Suppressor macrophage (primary cell): ENCODE measurements at regions not wholly inside any gene's neighbourhood (a gene's known extent, or its start where the extent isn't known, plus 50 kb on each side); places are given as distances from the start of the nearest gene placed in this dataset.
"Not testable (repeated sequence)": the region's sequence is repeated elsewhere in the genome, so short reads cannot be mapped to it uniquely, and the experiment has no call there.

Source experiments
- DNase-seq, 4 experiments: peaks; one replicate each; pipeline ENCODE4 v3.0.0-alpha.2; 2020 to 2022

DNA sequence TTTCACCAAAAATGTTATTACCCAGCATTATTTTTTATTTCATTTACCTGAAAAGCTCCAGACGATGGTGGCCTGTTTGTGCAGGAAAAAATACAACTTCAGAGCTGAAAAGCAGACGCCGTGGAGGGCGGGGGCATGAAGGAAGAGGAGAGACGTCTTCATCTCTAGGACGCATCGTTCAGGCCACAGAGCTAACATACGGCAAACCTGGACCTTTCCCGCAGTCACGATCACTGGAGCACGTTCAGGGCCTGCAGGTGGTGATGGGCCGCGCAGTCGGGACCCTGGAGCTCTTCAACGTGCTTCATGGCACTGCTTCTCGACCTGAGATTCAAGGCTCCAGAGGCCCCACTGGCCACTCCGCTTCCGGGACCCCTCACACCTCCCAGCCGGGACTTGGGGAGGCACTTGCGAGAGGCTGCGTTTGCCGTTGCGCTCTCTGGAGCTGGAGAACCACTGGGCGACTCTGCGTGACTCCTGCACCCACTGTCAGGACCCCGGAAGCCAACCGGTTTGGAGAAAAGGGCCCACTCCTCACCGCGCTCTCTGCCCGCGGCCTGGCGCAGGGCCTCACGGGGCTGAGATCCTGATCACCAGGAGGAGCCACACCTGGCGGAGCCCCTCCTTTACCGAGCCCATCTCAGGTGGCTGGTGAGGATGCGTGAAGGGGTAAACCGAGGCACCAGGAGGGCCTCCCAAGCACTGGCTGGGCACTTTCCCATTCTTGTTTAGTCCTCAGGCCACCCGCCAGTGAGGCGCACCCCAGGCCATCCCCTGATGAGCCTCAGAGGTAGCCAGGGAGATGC is 164.4 kb upstream of the AFDN start:
- DNase-seq, result no peak

DNA sequence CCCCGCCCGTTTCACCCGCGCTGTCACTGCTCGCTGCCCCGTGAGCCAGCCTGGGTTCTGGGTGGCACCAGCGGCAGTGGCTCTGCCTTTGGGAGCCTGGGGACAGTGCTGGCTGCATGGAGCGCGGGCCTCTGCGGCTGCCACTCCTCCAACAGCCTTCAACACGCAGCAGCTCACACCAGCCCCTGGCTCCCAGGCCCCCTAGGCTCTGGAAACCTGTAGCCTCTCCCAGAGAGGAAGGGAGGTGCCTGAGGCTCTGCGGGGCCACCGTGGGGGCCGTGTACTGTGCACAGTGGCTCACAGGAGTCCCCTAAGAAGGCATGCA is 163.9 kb upstream of the AFDN start:
- DNase-seq, result no peak

DNA sequence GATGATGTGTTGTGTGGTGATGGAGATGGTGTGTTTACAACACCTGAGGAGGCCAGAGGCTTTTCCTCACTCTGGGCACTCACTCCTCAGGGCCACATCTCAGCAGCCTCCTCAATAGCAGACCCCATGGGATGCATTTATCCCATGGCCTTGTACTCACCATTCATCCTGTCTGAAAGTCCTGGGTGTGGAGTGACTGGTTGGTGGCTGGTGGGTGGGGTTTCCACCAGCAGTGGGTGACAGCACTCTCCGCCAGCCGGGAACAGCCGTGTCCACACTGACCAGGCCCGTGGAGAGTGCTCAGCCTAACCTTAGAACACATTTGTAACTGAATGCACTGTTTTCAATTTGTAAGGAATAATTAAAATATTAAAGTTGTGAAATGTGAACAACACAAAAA is 163.4 kb upstream of the AFDN start:
- no peak for DNase-seq

DNA sequence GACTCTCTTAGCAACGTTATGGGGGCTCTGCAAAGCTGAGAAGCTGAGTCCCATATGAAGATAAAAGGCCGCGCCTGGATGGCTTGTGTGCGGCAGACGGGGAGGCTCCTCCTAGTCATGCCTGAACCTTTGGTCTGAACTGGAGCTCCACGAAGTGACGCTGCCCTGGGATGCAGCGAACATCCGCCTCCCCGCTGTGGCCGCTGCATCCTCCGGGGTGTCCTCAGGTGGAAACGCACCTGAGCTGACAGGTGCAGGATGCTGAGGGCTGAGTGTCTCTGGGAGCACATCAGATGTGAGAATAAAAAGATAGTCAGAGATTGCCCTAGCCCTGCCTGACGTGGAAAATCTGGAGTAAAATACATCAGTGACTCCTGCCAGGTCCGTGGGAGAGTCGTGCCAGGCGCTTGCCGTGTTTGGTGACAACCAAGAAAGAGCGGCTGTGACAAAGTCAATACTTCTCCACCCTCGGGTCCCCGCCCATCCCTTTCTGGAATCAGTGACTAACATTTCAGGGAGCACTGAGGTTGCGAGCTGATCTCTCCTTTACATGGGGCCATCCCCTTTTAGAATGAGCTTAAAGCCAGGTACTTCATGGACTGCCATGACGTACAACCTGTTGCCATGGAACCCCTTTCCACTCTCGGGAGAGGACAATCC is 162.8 kb upstream of the AFDN start:
- no peak for DNase-seq

DNA sequence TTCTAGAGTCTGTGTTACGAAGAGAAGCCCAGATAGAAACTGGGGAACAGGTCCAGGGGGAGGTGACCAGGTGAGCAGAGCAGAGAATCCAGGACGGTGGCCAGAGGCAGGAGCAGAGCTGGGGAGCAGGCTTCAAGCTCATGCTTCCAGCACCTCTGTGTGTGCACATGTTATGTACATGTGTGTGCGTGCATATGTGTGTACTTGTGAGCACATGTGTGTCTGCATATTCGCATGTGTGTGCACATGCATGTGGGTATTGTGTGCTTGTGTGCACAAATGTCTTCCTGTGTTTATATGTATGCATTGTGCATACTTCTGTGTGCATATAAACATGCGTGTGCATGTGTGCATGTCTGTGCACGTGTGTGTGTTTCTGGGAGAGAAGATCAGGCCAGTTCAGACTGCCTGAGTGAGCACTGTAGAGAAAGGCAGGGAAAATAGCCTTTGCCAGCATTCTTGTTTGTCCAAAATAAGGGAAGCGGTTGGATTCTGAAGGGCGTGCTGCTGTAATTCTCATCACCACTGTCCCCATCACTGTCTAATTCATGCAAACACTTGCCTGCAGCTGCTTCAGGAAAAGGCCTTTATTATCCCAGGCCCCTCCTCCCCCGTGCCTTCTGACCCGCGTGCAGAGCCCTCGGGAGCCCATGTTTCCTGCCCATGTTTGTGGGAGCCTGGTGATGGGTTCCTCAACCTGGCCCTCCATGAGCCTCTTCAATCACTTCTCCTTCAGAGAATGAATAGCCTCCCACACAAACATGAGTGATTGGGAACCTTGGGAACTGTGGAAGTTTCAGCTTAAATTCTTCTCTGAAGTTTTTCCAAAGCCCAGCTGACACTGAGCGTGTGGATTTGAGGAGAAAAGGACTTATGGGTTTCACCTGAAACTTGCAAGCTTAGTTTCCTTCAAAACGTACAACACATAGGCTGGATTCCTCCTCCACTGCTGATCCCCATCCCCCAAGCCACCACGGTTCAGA is 161.7 kb upstream of the AFDN start:
- DNase-seq, result no peak

DNA sequence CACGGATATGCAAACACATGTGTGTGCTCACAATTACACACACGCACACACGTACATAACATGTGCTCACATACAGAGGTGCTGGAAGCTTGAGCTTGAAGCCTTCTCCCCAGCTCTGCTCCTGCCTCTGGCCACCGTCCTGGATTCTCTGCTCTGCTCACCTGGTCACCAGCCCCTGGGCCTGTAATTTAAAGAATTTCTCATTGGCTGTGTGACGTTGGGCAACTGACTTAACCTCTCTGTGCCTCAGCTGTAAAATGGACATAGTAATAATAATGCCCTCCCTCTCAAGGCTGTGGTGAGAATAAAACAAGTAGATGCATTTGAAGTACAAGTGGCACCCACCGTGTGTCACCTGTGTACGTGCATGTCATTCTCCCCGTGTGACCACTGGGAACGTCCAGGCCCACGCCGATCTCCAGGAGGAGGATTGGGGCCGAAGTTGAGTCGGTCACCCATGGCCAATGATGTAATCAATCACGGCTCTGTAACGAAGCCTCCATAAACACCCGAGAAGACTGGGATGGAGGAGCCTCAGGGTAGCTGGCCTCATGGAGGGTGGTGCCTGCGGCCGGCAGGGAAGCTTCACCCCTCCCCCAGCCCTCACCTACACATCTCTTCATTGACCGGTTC is 160.9 kb upstream of the AFDN start:
- DNase-seq, result no peak

DNA sequence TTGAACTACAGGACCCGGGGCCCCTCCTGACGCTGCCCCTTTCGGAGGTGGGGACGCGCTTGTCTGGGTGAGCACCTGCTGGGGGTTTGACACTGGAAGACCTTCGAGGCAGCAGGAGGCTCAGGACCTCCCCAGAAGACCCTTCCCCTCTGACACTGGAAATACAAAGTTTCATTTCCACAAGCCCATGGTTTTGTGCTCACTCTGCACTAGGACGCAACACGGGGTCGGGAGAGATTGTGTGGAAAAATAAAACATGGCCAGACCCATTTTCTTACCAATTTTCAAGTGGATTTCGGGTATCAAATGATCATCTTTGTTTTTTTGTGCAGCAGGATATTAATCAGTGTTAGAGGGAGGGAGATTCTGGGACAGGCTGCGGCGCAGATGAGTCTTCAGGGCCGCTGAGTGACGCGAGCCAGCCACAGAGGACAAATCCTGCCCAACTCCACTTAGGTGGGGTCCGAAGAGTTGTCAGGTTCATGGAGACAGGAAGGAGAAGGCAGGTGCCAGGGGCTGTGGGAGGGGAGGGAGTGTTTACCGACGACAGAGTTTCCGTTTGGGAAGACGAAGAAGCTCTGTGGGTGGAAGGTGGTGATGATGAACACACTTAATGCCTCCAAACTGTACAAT is 160.0 kb upstream of the AFDN start:
- DNase-seq, result no peak

DNA sequence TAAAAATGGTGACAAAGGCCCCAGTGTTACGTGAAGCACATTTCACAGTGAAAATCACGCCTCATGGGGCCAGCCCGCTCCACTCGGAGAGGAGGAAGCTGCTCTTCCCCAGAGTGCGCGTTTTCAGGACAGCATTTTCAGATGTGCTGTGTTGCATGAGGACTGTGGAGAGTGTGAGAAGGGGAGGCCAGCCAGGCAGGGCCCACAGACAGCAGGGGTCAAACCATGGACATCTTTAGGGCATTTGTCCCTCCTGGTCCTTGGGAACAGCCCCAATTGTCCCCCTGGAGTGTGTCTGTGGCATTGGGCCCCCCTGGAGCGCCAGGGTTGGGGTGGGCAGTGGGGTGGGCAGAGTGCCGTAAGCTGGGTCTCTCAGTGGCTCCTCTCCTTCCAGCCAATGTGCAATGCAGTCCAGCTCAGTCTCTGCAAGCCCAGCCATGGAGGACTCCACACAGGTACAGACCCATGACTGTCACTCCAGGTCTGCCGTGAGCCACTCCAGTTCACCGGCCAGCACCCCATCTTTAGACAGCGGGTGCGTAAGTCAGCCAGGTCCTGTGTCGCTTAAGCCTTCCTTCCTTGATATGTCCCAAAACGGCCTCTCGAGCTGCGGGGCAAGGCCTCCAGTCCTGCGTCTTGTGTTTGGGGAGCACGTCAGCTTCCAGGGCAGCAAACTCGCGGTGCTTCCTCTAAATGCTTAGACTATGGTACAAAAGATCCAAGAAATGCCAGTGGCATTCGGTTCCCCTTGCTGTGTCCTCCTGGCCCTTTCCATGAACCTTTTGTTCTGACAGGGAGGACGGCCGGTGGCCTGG is 159.3 kb upstream of the AFDN start:
- DNase-seq, result no peak

DNA sequence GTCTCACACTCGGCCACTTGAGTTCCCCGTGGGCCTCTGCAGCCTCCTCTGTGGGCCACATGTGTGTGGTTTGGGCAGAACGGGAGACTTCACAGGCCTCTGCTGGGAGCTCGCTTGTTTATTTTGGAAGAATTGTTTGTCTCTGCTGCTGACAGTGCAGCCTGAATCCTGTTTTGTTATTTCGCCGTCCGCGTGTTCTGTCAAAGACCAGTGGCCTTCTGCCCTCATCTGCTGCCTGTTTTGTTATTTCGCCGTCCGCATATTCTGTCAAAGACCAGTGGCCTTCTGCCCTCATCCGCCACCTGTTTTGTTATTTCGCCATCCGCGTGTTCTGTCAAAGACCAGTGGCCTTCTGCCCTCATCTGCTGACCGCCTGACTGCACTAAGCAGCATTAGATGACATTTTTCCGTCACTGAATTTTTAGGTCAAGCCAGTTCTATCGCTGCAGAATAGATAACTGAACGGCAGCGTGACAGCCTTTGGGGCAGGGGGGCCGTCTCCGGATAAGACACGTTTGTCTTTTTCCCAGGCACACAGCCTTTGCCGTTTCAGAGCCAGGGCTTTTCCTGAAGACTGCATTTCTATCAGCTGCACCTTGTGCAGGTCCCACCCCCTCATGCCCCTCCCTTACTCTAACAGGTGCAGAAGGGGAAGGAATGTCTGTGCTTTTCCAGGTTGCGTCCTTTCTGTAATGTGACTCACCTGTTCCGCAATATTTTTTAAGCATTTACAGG is 158.5 kb upstream of the AFDN start:
- DNase-seq, result no peak

DNA sequence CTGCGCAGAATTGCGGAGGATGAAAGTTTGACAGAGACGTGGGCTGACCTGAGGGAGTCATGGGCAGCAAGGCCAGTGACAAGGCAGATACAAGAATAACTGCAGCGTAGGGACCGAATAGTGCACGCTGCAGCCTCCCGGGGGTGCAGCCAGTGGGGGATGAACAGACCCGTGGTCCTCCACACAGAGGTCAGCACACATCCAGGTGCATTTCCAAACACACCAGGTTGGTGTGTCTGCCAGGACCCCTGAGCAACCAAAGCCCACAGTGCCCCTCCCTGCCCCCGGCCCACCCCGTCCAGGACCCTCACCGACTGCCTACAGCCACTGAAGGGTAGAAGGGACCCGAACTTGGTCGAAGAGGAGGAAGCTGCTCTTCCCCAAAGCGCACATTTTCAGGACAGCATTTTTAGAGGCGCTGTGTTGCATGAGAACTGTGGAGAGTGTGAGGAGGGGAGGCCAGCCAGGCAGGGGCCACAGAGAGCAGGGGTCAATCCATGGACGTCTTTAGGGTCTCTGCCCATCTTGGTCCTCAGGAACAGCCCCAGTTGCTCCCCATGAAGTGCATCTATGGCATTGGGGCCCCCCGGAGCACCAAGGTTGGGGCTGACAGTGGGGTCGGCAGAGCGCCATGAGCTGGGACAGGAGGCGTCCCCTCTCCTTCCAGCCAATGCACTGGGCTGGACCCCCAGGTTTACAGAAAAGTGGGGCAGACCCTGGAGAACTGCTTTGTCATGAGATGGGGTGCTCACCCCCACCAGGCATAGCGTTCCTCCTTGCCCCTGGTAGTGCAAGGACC is 157.8 kb upstream of the AFDN start:
- DNase-seq, result no peak

DNA sequence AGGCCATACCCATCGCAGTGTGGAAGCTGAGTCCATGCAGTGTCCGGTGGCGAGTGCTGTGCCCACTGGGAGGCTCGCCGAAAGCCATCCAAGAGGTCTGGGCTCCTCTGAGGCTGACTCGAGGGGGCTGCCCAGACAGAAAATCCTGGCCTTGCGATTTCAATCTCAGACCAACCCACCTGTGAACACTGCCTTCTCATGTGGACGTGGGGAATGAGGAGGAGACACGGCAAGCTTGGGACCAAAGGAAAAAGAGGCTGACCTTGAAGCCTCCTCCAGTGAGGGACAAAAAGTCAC is 157.2 kb upstream of the AFDN start:
- DNase-seq, result no peak

DNA sequence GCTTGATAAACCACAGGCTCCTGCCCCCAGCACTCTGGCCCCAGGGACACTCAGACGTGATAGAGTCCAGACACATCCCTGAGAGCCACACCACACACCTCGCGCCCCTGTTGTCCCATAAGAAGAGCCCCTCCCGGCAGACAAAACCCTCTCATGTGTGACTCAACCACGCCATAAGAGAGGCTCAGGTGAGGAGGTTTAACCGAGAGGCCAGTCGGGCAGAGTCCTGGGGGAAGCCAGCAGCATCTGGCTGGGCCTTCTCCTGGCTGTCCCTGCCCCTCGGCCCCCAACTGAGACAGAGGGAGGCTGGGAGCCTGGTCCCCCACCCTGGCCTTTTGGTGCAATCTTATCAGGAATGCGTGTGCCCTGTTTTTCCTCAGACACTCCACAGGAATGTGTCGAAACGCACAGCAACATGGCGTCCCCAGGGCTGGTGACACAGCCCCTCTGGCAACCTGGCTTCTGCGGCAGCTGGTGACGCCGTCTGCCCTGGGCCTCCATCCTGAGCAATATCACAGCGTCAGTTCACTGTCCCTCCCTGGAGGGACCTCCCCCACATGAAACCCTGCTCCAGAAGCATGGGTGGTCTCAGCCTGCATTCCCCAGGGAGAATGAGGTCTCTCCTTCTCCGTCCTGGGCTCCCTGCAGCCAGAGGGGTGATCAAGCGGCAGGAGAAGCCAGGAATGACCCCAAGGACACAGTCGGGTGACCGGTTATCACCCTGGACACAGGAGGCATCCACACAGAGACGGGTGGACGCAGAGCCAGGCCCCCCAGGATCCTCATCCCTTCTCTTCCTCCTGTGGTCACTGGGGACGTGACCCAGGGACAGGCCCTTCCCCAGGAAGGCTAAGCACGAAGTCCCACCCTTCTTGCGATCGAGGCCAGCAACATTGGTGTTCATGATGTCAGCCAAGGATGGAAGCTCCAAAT is 156.6 kb upstream of the AFDN start:
- DNase-seq, result no peak

DNA sequence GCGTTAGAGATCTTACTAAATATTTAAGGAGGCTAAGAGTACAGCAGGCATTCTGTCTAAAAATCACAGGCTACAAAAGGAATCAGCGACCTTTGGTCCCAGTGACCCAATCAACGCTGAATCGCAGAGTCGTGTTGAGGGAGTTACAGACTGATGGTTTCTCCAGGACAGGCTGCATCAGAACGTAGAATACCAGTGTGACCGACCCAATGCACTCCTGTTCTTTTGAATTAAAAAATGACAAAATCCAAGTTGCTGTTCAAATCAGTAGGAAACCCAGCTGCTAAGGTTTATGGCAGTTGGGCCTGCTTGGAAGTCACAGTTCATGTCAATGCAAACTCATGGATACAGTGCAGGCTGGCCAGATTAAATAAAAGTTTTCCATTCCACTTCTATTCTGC is 155.8 kb upstream of the AFDN start:
- no peak for DNase-seq

DNA sequence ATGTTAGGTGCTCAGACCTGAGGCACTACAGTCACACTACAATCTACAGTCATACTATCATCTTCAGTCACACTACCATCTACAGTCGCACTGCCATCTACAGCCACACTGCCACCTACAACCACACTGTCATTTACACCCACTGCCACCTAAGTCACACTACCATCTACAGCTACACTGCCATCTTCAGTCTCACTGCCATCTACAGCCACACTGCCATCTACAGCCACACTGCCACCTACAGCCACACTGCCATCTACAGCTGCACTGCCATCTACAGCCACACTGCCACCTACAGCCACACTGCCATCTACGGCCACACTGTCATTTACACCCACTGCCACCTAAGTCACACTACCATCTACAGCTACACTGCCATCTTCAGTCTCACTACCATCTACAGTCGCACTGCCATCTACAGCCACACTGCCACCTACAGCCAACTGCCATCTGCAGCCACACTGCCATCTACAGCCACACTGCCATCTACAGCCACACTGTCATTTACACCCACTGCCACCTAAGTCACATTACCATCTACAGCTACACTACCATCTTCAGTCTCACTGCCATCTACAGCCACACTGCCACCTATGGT is 155.2 kb upstream of the AFDN start:
- not testable (repeated sequence) for DNase-seq

DNA sequence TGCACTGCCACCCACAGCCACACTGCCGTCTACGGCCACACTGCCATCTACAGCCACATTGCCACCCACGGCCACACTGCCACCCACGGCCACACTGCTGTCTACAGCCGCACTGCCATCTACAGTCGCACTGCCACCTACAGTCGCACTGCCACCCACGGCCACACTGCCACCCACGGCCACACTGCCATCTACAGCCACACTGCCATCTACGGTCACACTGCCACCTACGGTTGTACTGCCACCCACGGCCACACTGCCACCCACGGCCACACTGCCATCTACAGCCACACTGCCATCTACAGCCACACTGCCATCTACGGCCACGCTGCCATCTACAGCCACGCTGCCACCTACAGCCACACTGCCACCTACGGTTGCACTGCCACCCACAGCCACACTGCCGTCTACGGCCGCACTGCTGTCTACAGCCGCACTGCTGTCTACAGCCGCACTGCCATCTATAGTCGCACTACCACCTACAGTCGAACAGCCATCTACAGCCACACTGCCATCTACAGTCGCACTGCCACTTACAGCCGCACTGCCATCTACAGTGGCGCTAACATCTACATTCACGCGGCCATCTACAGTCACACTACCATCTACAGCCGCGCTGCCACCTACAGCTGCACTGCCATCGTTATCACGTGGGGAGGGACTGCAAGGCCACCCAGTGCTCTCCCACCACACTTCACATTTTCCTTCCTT is 154.6 kb upstream of the AFDN start:
- no peak for DNase-seq

DNA sequence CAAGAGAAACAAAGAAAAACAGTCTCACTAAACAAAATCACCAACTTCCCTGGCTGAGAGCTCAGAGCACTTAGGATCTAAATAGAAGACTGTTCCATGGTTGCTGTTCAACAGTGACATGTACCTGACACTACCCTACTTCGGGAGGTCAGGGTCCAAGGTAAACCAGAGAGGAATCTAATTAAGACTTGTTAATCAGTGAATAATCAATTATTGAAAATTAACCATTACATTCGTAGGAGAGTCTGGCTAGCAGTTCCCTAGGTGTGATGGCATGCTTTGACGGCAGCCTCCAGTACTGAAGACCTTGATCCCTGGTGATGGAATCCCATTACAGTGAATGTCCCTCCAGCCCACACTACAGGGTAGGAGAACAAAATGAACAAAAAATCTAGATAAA is 154.0 kb upstream of the AFDN start:
- no peak for DNase-seq

DNA sequence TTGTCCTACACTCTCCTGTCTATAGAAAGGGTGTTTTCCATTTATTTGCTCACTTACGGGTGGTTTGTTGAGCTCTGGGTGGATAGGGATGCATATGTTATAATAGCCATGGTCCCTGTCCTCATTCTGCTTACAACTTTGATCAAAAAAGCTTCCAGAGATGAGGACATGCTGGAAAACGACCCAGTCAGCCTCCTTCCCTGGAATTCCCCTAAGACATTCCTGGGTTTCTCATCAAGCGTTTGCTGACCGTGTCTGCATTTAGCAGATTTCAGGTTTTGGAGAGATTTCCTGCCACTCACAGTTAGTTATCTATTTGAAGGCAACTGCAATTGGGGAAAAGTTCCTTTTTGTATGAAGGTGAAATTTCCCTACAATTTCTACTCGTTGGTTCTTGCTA is 152.8 kb upstream of the AFDN start:
- DNase-seq, result no peak

DNA sequence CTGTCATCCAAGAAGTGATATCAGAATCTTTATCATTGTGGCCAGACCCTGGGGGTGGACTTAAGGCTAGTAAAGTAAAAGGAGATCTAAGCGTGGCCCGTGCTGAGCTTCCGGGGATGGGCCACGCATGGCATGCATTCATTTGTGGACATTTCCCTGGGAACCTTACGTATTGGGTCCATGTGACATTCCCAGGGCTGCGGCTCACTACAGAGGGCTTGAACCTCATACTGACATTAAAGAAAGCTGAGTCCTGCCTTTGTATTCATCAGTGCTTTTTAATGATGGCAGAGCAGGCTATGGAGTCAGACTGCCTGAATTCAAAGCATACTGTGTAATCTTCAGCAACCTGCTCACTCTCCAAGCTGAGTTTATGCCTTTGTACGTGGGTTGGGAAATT is 152.2 kb upstream of the AFDN start:
- no peak for DNase-seq
